GM19351 (cell line): ENCODE measurements at regions not wholly inside any gene's neighbourhood (a gene's known extent, or its start where the extent isn't known, plus 50 kb on each side); places are given as distances from the start of the nearest gene placed in this dataset.

Experiments
- ATAC-seq: cut with Tn5 transposase; IDR thresholded peaks from one replicate; pipeline ENCODE4 v1.9.1; 2021; ENCODE audit warnings: mild to moderate bottlenecking, moderate library complexity; ENCODE audit not compliant: unreplicated experiment

GRCh38 chr3:110711130-110711832 is 360.3 kb upstream of the NECTIN3 start:
- no peak for ATAC-seq

GRCh38 chr3:110711851-110712516 is 359.6 kb upstream of the NECTIN3 start:
- no peak for ATAC-seq

- ATAC-seq, result no peak
Observed at GRCh38 chr3:110727056-110727455, 344.6 kb upstream of the NECTIN3 start.

DNA sequence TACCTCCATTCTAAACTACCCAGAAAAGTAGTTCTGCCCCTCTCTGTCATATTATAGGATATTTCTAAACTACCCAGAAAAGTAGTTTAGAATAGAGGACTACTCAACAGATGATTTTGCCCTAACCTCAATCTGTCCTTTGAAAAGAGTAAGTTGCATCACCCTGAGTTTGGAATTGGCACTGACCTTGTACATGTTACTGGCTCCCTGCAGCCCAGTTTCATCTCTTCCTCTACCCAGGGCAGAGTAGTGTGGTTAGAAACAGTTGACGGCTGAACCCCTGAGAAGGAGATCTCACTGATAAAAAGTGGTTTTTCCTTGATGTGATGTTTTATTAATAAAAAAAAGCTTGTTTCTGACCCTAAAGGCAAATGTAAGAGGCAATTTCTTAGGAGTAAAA is 340.5 kb upstream of the NECTIN3 start:
- ATAC-seq, result no peak

DNA sequence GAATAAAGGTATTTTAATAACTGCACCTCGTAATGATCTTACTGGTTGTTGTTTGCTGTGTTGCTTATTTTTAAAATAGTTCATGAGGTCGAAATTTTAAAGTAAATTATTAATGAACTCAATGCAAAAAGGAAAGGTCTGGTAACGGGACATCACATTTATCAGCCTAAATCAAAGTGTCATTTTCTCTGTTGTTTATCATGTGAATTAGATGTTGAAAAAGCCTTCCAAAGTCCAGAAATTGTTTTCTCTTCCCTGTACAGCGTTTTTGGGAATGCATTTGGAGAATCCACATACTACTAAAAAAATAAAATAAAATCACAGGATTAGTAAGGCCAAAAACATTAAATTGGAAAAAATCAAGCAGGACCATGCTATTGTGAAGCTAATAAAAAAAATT is 339.2 kb upstream of the NECTIN3 start:
- ATAC-seq, result no peak

- no peak for ATAC-seq
Observed at GRCh38 chr3:110733045-110733444, 338.6 kb upstream of the NECTIN3 start.

- no peak for ATAC-seq
Observed at GRCh38 chr3:110734524-110734923, 337.1 kb upstream of the NECTIN3 start.

DNA sequence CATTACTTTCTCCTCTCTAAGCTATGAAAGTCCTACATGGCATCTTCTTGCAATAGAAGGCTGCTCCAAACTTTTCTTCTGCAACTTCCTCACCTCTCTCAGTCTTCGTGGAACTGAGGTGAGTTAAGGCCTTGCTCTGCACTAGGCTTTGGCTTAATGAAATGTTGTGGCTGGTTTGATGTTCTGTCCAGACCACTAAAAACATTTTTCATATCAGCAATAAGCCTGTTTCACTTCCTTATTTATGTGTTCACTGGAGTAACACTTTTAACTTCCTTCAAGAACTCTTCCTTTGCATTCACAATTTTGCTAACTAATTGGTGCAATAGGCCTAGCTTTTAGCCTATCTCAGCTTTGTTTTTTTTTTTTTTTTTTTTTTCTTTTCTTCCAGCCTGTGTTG is 335.3 kb upstream of the NECTIN3 start:
- ATAC-seq, result peak; percentile 97

DNA sequence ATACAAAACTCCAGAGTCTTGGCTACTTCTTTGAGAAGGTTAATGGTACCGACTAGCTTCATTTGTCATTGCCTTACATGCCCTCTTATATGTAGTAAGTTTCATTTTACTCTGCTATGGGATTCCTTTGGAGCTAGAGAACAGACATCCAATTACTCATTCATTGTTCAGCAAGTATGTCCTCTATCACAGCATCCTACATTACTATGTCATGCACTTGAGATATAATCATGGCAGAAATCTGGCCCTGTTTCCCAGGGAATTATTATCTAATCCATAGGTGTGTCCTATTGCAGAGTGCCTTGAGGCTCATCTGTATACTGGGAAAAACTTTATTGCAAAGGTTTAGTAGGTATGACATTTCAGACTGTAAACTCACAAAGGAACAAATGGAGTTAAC is 333.1 kb upstream of the NECTIN3 start:
- no peak for ATAC-seq

- ATAC-seq, result no peak
Observed at GRCh38 chr3:110741891-110742290, 329.7 kb upstream of the NECTIN3 start.

DNA sequence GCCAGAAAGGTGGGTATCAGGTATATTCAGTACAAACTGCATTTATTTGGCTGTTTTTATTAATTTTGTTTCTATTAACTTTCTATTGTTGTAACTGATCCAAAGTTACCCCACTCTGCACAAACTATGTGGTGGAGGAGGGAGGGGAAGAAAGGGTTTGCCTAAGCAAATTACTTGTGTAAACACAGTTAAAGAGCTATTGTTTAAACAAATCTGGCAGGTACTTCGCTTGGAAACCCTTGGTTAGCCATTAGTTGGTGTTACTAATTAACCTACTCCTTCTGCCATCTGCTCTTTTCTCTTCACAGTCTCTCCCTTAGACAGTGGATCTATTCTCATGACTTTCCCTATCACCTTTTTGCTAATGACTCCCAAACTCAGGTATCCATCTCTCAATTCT is 328.4 kb upstream of the NECTIN3 start:
- no peak for ATAC-seq

- no peak for ATAC-seq
Observed at GRCh38 chr3:110743984-110744383, 327.6 kb upstream of the NECTIN3 start.

GRCh38 chr3:110744723-110745122 is 326.9 kb upstream of the NECTIN3 start:
- ATAC-seq, result no peak

DNA sequence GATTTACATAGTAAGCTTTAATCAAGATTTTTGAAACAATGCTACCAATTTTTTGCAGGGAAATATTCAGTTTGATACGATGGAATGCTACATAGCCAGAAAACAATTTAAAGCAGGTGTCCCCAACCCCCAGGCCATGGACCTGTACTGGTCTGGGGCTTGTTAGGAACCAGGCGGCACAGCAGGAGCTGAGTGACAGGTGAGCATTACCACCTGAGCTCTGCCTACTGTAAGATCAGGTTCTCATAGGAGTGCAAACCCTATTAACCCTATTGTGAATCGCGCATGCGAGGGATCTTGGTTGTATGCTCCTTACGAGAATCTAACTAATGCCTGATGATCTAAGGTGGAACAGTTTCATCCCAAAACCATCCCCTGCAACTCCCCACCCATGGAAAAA is 322.6 kb upstream of the NECTIN3 start:
- ATAC-seq, result no peak

- ATAC-seq, result no peak
Observed at GRCh38 chr3:110750201-110750600, 321.4 kb upstream of the NECTIN3 start.

GRCh38 chr3:110752307-110752706 is 319.3 kb upstream of the NECTIN3 start:
- ATAC-seq, result no peak

DNA sequence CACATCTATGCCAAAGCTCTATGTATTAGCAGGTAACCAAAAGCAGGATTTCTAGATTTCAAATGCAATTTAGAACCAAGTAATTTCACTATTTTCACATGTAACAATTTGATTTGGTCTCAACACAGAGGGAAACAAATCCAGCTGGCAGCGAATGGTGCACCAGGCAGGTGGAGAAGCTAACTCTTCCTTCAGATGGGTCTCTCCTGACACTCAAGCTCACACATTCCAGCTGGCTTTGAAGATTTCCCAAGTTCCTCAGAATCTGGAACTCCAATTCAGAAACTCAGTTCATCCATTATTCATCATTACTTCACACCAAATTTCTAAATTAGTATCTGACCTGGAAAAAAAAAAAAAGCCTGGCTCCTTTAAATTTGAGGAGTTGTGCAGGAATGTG is 318.1 kb upstream of the NECTIN3 start:
- no peak for ATAC-seq

GRCh38 chr3:110754212-110754916 is 317.3 kb upstream of the NECTIN3 start:
- ATAC-seq, result no peak

DNA sequence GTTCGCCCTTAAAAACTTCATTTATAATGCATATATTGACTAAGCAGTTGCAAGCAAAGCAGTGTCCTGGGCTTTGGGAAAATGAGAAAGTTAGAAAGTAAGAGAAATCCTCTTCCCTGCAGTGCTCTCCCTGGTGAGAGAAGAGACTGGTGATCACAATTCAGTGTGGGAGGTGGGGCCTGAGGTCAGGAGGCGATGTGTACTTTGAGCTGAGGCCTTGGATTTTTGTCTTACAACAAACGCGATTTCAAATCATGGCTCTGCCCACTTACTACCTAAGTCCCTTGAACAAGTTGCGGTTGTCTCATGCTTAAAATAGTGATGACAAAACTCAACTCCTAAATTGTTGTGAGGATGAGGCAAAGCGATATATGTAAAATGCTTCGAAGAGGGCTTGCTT is 316.3 kb upstream of the NECTIN3 start:
- ATAC-seq, result no peak

DNA sequence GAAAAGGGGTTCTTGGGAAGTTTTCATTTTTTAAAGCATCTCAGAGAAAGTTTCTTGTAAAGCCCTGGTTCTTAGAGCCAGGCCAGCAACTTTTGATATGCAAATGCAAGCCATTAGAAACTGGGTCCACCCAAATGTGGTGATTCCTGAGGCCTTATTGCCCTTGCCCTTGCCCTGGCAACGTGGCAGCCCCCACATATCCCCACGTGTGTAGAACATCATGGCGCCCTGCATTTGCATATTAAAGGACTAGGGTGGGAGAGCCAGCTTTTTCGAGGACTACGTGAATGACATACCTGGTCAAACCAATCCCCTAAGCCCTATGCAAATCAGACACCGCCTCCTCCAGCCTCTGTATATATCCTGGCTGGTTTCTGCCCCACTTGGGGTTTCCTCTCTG is 314.9 kb upstream of the NECTIN3 start:
- ATAC-seq, result no peak

- ATAC-seq, result no peak
Observed at GRCh38 chr3:110758208-110758607, 313.4 kb upstream of the NECTIN3 start.

DNA sequence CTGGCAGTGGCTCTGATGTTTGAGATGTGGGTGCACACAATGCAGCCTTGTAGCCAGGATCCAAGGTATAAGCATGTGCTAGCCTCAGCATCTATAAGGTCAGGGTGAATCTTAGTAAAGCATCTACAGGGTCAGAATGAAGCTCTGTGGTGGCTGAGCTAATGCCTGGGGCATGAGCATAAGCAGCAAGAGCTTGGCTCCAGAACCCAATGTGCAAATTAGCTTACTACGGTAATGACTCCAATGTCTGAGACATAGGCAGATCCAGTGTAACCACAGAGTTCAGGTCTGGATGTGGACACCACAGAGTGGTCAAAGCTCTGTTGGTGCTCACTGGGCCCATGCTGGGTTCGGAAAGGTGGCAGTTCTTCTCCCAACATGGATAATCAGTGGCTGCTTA is 304.5 kb upstream of the NECTIN3 start:
- no peak for ATAC-seq
